ENCODE measurements at regions not wholly inside any gene's neighbourhood (a gene's known extent, or its start where the extent isn't known, plus 50 kb on each side); places are given as distances from the start of the nearest gene placed in this dataset.

- POLR2A ChIA-PET (ENCODE audit: partially characterized antibody), result no interaction called here
- no peak for FAIRE-seq
- no peaks in the 10 kb centered on the region for H3K79me2 ChIP-seq (ENCODE audit: control insufficient read depth in 1 of 2, insufficient read depth in 2 of 2, low read length in 2 of 2)
- H2BK120ac ChIP-seq (replicated peaks; ENCODE audit: low read depth, low read length), result no peak overlapping the region
- no peak overlapping the region for H2BK5ac ChIP-seq (ENCODE audit: low read depth, low read length)
- no peaks in the 10 kb centered on the region for H3K23me2 ChIP-seq (ENCODE audit: low read depth, low read length)
- no peak overlapping the region for H4K5ac ChIP-seq (ENCODE audit: insufficient read length, low read depth, low read length)
- no peak overlapping the region for H2BK20ac ChIP-seq (ENCODE audit: low read length)
- no peak overlapping the region for H3K18ac ChIP-seq (ENCODE audit: extremely low read depth, low read length)
- no peak overlapping the region for H3K4me2 ChIP-seq (ENCODE audit: insufficient read depth in 1 of 2, low read depth in 2 of 2, low read length in 2 of 2)
- H2BK15ac ChIP-seq (ENCODE audit: low read length), result no peak overlapping the region
- H3K56ac ChIP-seq (replicated peaks; ENCODE audit: insufficient read length, low read depth, low read length), result no peak overlapping the region
- H2BK12ac ChIP-seq (ENCODE audit: low read depth, low read length), result no peak overlapping the region
- CTCF ChIA-PET (ENCODE audit: partially characterized antibody), result no interaction called here
- no peak overlapping the region for H3K9ac ChIP-seq (replicated peaks in 1 of 4; ENCODE audit: extremely low read depth in 1 of 4, low read depth in 3 of 4, low read length in 3 of 4)
- H3K27ac ChIP-seq (ENCODE audit: low read depth, low read length), result no peak overlapping the region
- no peak overlapping the region for H3K14ac ChIP-seq (ENCODE audit: insufficient read length)
- DNase-seq (ENCODE audit: low read depth in 1 of 2, low spot score in 2 of 2), result no peak
- H3K36me3 ChIP-seq (ENCODE audit: control insufficient read depth in 2 of 4, insufficient read depth in 4 of 4, low read length in 3 of 4), result no peaks in the 10 kb centered on the region
- H2AFZ ChIP-seq (ENCODE audit: low read length), result no peak overlapping the region
- no peak overlapping the region for H2AK5ac ChIP-seq (ENCODE audit: low read depth, low read length)
- no peak overlapping the region for H4K91ac ChIP-seq (replicated peaks; ENCODE audit: insufficient read length, low read length)
- H3K4ac ChIP-seq (replicated peaks; ENCODE audit: insufficient read length, low read depth, low read length), result no peak overlapping the region
- H4K8ac ChIP-seq (ENCODE audit: extremely low read depth, insufficient read depth, low read length), result no peak overlapping the region
- H4K20me1 ChIP-seq (replicated peaks in 1 of 2; ENCODE audit: control insufficient read depth in 1 of 2, insufficient read depth in 2 of 2, low read length in 2 of 2), result no peaks in the 10 kb centered on the region
- TF ChIP-seq CEBPB (IDR thresholded peaks at IDR 0.05; ENCODE audit: low read depth, low read length), result no peak
- no peak for TF ChIP-seq POU5F1 (IDR thresholded peaks at IDR 0.05; ENCODE audit: low read depth, low read length)
- no peak for TF ChIP-seq JUND (IDR thresholded peaks at IDR 0.05; ENCODE audit: low read length)
- no peak for TF ChIP-seq TCF12 (IDR thresholded peaks at IDR 0.05; ENCODE audit: low read depth, low read length)
- no peak for TF ChIP-seq SP1 (IDR thresholded peaks at IDR 0.05; ENCODE audit: low read depth, low read length)
- TF ChIP-seq TAF7 (optimal IDR thresholded peaks at IDR 0.05; ENCODE audit: borderline replicate concordance, low read depth, low read length), result no peak
- TF ChIP-seq TEAD4 (IDR thresholded peaks at IDR 0.05; ENCODE audit: low read depth, low read length), result no peak
- TF ChIP-seq GABPA (IDR thresholded peaks at IDR 0.05; ENCODE audit: borderline replicate concordance, insufficient read depth, low read length), result no peak
- TF ChIP-seq BACH1 (IDR thresholded peaks at IDR 0.05; ENCODE audit: low read length), result no peak
- no peak for TF ChIP-seq CREB1 (IDR thresholded peaks at IDR 0.05)
- TF ChIP-seq KDM1A (IDR thresholded peaks at IDR 0.05; ENCODE audit: borderline replicate concordance, low read length), result no peak
- TF ChIP-seq SRF (IDR thresholded peaks at IDR 0.05; ENCODE audit: low read depth, low read length), result no peak
- H3K79me1 ChIP-seq (ENCODE audit: low read depth, low read length), result no peaks in the 10 kb centered on the region
- no peaks in the 10 kb centered on the region for H3K4me1 ChIP-seq (replicated peaks in 1 of 4; ENCODE audit: control insufficient read depth in 3 of 4, insufficient read depth in 4 of 4, low read length in 3 of 4)
- no peak overlapping the region for H3K23ac ChIP-seq (ENCODE audit: insufficient read length)
- no peaks in the 10 kb centered on the region for H3K27me3 ChIP-seq (replicated peaks in 1 of 4; ENCODE audit: control insufficient read depth in 3 of 4, extremely low read depth in 1 of 4, insufficient read depth in 3 of 4, low read length in 3 of 4)
- H3K9me3 ChIP-seq (ENCODE audit: insufficient read depth in 2 of 2, low read depth in 1 of 2, low read length in 1 of 2), result no peaks in the 10 kb centered on the region
- no peak overlapping the region for H3K4me3 ChIP-seq (ENCODE audit: extremely low read depth in 1 of 4, insufficient read depth in 2 of 4, low read depth in 3 of 4, low read length in 4 of 4)
- WGBS, 2 experiments (ENCODE audit: extremely low coverage in 1 of 2, insufficient coverage in 1 of 2, insufficient read length in 1 of 2, insufficient replicate concordance in 2 of 2, low coverage in 1 of 2, low lambda C conversion rate in 2 of 2, missing lambda C conversion rate in 1 of 2), result 94% methylated on average over 5 of the region's 5 CpGs; no CpG with 5 or more reads in 1 of the 2 experiments
These were observed 114.6 kb upstream of the PLD5 start for GRCh38 chr1:242639104-242639503.
